T-helper 2 cell treated with Interferon-gamma antibody and Interleukin-4, amounts not matched to agents 100 ng/mL and 5 ng/mL, for 36 hours (primary cell): ENCODE measurements at regions not wholly inside any gene's neighbourhood (a gene's known extent, or its start where the extent isn't known, plus 50 kb on each side); places are given as distances from the start of the nearest gene placed in this dataset.
"Not testable (repeated sequence)": the region's sequence is repeated elsewhere in the genome, so short reads cannot be mapped to it uniquely, and the experiment has no call there.

Experiments
- intact Hi-C: fragments of 100-400 bp; cut with micrococcal nuclease; formaldehyde crosslinking; loops from one replicate; pipeline ENCODE4 v1.15.1; 2023

DNA sequence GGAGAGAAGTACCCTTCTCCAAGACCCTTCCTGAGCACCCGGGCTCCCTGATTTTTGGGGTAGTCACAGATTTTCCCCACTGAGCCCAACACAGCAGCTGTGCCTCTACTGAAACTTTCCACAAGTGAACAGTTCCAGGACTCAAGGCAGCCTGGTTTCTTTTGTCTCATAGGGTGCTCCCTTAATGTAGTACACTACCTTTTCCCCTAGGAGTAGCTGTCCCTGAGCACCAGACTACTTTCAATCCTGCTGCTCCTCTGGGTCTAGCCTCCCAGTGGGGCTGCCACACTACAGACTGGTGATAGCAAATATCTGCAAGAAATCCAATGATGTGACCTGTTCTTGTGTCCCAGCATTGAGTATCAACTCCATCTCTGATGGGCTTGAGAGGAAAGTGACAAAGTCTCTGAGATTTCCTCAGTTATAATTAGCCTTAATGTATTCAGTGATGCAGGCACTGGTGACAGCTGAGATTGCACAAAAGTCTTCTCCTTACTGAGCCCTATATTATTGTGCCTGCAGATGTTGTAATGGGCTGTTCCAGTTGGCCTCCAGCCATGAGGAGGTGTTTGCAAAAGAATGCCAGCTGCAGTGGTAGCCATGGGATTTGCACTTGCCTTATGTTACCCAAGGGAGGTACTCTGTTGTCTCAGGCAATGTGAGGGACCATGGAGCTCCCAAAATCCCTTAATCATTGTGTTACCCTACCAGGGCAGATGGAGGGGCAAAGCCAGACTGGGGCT, 1802.5 kb downstream of the EFNA5 start:
- intact Hi-C loops: no loop called here

DNA sequence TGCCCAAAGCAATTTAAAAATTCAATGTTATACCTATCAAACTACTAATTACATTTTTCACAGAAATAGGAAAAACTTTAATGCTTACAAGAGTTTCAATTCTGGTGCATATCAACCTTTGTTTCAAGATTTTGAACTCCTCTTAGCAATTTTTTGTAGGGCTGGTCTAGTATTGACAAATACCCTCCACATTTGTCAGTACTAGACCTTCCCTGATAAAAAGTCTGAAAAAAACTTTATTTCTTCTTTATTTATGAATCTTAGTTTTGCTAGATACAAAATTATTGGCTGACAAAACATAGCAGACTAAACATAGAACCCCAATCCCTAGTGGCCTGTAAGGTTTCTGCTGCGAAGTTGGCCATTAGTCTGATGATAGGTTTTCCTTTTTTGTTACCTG, 1804.9 kb downstream of the EFNA5 start:
- intact Hi-C loops: no loop called here

DNA sequence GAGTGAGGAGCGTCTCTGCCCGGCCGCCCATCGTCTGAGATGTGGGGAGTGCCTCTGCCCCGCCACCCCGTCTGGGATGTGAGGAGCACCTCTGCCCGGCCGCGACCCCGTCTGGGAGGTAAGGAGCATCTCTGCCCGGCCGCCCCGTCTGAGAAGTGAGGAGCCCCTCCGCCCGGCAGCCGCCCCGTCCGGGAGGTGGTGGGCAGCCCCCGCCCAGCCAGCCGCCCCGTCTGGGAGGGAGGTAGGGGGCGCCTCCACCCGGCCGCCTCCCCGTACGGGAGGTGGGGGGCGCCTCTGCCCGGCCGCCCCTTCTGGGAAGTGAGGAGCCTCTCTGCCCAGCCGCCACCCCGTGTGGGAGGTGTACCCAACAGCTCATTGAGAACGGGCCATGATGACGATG, 1811.4 kb downstream of the EFNA5 start:
- intact Hi-C loops: not testable (repeated sequence)

DNA sequence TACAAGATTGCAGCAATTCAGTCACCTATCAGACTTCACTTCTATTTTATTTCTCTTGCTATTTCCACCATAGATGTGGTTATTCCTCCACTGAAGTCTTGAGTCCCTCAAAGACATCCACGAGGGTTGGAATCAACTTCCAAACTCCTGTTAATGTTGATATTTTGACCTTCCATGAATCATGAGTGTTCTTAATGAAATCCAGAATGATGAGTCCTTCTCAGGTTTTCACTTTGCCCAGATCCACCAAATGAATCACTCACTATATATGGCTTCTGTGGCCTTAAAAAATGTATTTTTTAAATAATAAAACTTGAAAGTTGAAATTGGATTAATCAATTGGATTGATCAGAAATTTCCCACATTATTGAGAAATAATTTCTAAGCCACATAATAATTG, 1821.0 kb downstream of the EFNA5 start:
- intact Hi-C loops: no loop called here

DNA sequence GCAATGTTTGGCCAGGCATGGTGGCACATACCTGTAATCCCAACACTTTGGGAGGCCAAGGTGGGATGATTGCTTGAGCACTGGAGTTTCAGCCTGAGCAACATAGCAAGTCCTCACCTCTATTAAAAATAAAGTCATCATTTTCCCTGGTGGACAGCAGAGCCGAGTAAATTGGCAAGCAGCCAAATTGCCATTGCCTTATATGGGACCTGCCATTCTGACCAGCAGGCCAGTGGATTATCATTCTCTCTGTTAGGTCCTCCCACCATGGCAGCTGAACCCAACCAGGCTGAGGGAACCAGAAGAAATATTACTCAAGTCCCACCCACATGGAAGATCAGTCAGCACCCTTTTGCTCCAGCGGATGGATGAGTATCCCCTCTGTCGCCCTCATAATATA, 1829.9 kb downstream of the EFNA5 start:
- intact Hi-C loops: no loop called here

DNA sequence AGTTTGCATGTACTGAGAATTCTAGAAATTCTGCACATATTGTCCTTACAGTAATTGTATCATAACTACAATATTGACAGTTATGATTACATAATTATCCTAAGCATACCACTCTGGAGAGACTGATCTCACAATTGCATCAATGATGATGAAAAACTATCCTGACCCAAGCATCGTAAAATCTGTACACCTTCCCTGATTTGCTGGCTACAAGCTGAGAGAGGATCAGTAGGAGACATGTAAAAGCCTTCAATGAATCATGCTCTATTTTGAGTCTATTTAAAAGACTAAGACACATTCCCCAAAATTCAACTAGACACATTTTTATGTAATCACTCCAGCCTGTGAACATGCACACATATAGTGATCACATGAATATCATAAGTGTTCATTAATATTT, 1833.8 kb downstream of the EFNA5 start:
- intact Hi-C loops: no loop called here

DNA sequence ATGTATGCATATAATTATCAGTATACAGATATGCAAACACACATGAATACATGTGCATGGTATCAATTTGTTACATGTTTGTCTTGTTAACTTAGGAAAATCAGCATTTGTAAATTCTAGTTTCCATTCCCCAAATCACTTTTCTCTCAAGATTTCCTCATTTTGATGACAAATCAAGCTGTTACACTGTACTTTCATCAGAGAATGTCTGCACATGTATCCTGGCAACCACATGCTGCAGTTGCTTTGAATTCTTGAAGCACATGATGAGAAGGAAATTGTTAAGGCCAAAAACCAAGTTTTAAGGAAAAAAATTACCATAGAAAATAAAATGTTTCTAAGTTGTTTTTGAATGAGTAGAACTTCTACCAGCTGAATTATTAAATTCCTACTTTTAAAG, 1834.5 kb downstream of the EFNA5 start:
- intact Hi-C loops: no loop called here

DNA sequence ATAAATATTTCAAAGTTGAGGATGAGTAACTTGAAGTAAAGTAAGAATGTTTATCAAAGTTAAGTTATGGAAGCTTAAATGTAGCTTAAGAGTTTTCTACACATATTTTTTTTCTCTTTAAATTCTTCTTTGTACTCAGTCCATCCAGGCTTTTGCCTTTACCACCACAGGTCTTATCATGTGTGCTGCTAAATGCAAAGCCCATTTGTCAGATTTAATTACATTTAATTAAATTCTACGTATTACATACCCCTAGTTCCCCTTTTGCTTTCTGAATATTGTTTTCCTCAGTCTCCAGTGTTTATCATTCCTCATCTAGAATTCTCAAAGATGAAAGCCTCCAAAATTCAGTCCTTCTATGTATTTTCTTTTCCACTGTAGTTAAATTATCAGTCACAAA, 1841.9 kb downstream of the EFNA5 start:
- intact Hi-C loops: no loop called here

DNA sequence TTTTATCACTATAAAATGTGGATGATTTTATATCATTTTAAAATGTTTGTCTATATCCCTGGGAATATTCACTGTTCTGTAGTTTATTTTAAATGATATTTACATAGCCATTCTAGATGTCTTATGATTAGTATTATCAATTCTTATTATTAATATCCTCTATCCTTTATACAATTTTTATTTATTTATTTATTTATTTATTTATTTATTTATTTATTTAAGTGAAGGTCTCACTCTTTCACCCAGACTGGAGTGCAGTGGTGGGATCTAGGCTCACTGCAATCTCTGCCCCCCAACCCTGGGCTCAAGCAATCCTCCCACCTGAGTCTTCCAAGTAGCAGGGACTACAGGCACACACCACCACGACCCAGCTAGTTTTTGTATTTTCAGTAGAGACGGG, 1848.9 kb downstream of the EFNA5 start:
- intact Hi-C loops: no loop called here

DNA sequence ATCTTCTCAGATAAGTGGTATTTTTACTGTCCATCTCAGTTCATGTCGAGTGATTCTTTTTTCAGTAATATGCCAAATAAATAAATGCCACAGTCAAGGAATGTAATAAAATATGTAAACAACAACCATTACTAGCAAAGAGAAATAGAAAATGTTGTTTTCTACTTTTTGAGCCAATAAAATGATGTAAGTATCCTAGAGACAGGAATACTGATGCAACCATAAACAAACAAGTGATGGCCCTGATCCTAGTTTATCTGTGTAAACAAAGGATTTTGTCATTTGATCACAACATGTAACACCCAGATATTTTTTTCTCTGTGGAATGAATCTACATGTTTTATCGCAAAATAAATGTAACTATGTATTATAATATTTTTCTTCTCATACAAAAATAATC, 1852.8 kb downstream of the EFNA5 start:
- intact Hi-C loops: no loop called here

DNA sequence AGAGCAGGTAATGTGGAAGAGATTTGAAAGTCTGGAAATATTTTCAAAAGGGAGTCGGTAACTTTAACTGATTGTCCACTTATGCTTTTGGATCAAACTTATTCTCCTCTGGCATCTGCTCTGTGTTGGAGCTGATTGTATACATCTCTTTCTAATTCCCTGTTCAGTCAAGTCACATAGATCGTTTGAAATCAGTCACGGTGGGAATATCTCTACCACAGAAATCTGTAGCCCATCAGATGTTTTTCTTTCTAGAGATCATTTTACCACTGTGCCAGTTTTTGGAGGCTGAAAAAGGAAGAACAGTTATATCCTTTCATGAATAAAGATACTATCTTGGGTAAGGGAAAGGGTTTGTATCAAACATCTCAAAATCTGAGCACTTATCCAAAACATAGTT, 1853.3 kb downstream of the EFNA5 start:
- intact Hi-C loops: no loop called here

DNA sequence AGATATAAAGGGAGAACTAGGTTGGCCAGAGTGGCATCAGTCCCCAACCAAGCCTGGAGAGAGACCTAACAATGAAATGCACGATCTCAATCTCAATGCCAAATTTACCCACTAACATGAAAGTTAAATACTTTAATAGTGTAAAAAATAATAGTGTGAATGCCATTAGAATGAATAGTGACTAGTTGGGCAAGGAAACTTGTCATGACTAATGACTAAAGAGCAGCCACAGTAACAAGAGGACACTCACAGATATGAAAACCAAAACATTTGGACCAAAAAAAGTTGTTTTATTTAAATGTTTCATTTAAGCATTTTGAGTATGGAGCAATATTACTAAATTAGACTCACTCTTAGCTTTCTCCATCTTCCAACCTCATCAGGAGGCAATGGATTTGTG, 1853.8 kb downstream of the EFNA5 start:
- intact Hi-C loops: no loop called here

DNA sequence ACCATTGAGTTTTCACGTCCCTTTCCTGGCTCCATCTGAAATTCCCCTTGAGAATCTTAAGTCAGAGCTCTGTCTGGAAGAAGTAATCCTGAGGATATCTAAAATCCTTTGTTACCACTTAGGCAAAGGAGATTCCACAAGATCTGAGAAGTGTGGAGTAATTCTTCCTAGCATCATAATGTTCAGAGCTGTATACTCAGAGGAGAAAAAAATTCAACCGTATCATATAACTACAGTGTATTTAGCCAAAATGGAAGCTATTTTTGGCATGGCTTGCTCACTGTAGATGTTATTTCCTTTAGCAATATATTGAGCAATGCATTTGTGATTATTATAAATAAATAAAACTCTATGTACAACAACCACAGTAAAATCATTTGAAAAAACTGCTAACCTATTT, 1858.4 kb downstream of the EFNA5 start:
- intact Hi-C loops: no loop called here

DNA sequence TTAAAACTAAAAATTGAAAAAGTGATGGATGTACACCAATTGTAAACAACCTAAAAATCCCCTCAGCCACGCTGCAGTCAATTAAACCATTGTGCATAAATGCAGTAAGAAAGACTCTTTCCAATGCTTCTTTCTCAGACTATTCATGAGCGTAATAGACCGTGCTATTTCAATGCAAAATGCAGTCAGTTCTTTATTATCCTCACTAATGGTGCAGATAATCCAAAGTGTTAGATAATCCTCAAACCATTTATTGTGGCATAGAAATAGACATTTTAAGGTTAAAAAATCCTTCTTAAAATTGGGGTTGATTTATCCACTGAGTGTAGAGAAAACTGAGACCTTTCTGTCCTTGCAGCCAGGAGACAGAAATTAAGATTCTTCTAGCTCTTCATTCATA, 1862.8 kb downstream of the EFNA5 start:
- intact Hi-C loops: no loop called here

DNA sequence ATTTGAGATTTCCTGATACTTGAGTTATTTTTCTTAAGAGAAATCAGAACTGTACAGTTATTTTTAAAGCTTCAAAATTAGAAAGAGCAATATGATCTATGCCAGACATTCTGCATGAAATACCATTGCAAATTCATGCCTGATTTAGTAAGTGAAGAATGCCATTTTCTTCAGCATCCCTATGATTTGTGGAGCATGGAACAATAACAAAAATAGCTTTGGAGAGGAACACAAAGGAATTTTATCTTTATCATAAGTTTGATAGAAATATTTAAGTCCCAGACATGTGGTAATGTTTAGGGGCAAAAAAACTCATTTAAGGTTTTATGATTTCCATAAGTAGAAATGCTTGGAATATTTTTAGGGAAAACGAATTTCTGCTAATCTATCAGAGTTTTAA, 1863.4 kb downstream of the EFNA5 start:
- intact Hi-C loops: no loop called here

DNA sequence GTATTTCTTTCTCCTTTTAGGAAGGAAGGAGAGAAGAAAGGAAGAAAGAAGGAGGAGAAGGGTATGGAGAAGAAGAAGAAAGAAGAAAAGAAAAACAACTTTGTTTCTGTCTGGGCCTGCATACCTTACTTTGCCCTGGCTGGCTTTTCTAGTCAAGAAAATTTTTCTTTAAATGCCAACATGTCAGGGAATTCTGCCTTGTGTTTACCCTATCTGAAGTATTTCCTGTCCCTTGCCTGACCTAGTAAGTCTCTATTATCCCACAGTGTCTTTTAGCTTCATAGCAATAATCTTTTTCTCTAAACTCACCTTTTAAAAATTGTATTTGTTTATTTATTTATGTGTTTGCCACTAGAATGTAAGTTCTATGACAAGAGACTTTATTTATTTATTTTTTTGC, 1864.1 kb downstream of the EFNA5 start:
- intact Hi-C loops: no loop called here

DNA sequence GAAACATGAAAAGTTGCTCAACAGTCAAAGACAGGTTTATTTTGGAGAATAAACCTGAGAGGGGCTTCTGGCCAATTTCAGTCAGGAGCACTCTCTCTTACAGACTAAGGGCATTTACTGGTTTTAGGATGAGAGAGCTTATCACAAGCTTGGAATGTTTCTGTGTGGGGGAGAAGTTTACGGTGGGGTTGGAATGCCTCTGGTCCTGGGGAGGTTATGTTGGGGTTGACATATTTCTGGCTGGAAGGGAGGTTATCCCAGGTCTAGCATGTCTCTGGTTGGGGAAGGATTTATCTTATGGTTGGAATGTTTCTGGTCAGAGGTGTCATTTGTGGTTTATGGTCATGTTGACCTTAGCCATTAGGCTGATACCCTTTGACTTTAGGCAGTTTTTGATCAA, 1867.3 kb downstream of the EFNA5 start:
- intact Hi-C loops: no loop called here

DNA sequence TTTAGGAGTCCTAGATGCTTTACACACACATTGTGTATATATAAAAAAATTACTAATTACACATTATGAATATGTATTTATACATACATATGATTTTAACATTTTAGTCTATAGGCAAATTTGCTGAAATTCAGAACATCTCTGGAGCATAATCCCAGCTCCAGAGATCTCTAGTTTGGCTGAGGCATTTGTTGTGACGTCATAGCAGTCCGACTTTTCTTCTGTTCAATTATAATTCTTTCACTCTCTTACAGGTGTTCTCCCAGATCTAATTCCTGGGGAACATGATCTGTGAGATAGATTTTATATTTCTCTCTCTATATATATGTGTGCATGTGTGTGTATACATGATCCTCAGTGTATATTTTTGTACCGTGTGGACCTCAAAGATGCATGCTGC, 1876.2 kb downstream of the EFNA5 start:
- intact Hi-C loops: no loop called here

DNA sequence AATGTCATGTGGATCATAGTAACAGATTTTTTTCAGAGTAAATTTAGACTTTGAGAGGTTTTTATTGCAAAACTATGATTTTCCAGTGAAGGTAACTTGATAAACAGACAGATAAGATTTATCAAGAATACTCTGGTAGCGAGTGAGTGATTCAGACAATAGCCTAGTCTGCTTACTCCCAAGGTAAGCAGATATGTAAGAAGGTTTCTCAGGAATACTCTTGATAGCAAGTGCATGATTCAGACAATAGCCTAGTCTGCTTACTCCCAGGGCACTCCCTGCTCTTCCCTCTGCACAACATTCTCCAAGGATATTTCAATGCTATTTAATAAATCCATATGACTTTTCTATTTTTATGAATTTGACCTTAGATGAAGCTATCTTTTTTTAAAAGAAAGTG, 1881.5 kb downstream of the EFNA5 start:
- intact Hi-C loops: no loop called here

DNA sequence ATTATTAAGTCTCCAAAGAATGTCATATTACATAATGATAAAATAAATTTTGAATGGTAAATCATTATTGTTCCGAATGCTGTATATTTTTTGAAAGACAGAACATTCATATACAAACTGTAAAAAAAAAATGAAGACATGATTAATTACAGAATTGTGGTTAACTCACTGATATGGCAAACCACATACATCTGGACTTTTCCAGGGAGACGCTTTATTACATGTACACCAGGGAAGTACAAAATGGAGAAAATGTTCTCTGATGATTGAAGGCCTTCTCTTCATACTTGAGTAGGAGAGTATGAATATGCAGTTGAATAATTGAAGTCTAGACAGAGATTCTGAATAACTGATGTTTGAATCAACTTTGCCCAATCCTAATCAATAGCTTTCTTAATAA, 1886.9 kb downstream of the EFNA5 start:
- intact Hi-C loops: no loop called here

DNA sequence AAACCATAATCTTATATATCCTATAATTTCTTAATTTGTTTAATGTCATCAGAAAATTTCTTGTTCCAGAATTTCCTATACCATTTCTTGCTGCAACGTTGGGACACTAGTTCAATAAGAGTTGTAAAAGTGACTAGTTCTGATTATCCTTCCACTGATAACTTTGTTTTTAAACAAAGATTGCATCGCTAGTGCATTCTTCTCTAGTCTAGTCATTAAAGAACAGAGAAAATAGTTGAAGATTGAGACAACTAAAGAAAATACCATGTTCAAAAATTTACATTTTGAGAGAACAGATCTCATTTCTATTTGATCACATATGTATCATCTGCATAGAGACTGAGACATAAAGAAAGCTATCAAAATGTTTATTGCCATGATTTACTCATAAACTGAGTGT, 1888.2 kb downstream of the EFNA5 start:
- intact Hi-C loops: no loop called here

DNA sequence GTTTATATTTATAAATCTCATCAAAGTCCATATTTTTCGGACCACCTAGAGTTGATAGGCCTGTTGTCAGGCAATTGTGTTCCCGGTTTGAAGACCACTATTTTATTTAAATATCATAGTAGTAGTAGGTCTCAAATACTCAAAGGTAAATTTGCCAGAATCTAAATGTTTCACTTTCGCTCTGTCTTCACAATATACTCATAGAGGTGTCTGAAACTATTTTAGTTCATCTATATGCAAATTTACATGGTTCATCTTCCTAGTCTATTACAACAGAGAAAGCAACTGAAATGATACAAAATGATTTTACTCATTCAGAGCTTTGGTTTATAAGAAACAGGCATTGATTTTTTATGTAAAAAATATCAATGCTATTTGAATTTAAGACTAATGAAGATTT, 1897.5 kb downstream of the EFNA5 start:
- intact Hi-C loops: no loop called here

DNA sequence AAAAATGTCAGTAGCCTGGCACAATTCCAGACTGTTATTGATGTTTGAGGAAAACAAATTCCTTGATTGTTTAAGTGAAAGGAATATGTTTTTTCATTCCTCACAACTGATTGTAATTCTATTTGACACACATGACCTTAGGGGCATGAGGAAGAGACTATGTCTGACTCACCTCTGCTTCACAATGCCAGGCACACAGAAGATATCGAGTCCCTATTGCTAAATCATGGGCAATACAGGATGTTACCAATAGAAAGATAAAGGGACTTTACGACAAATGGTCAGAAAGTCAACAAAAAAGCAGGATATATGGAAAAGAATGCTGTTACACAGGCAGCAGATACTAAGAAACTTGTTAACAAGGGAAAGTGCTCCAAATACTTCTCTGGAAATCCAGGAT, 1903.5 kb downstream of the EFNA5 start:
- intact Hi-C loops: no loop called here

DNA sequence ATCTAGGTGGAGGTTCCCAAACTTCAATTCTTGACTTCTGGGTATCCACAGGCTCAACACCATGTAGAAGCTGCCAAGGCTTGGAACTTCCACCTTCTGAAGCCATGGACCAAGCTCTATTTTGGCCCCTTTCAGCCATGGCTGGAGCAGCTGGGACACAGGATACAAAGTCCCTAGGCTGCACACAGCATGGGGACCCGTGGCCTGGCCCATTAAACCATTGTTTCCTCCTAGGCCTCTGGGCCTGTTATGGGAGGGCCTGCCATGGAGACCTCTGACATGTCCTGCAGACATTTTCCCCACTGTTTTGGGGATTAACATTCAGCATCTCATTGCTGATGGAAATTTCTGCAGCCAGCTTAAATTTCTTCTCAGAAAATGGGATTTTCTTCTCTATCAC, 1908.0 kb downstream of the EFNA5 start:
- intact Hi-C loops: no loop called here
